B cell (primary cell): ENCODE measurements at regions not wholly inside any gene's neighbourhood (a gene's known extent, or its start where the extent isn't known, plus 50 kb on each side); places are given as distances from the start of the nearest gene placed in this dataset.

Experiments
- ATAC-seq: fragments of 200-7000 bp; cut with Tn5 transposase; one replicate; pipeline ENCODE4 v1.10.0; 2021; ENCODE audit warnings: low read depth, mild to moderate bottlenecking, moderate number of reproducible peaks, moderate library complexity
- CTCF ChIA-PET: fragments of 350-600 bp; sonication (Branson Sonifier 250); formaldehyde crosslinking; loops from one replicate; lab custom pipeline; 2021; ENCODE audit warnings: antibody characterized with exemption, inconsistent platforms; lab: Charles Lee
- POLR2A ChIA-PET: fragments of 350-600 bp; sonication (Branson Sonifier 250); formaldehyde crosslinking; loops from one replicate; lab custom pipeline; 2021; ENCODE audit warnings: antibody characterized with exemption; lab: Charles Lee
- DNase-seq: peaks from one replicate; pipeline ENCODE4 v3.0.0; 2013
- H2AFZ ChIP-seq: 2 replicates; pipeline ENCODE4 v1.6.1; 2012; ENCODE audit warnings: mild to moderate bottlenecking, low read depth, low read length; ENCODE audit not compliant: insufficient read depth, poor library complexity, severe bottlenecking
- H3K27ac ChIP-seq, 2 donors: 1 replicate in 1 of 2; 2 replicates in 1 of 2; pipeline ENCODE4 v1.5.1; 2012 to 2013; ENCODE audit warnings: low read length in 2 of 2, mild to moderate bottlenecking in 2 of 2, moderate library complexity in 1 of 2
- H3K27me3 ChIP-seq, 4 experiments: fragments of 200-600 bp in 1 of 4; sonication (generic) in 1 of 4; replicated peaks in 1 of 4; 1 replicate in 2 of 4; 2 replicates in 2 of 4; pipeline versions ENCODE4 v1.6.1 to v1.7.0; 2013 to 2016; ENCODE audit warnings: low read length in 3 of 4, mild to moderate bottlenecking in 2 of 4, mixed read lengths in 1 of 4, moderate library complexity in 1 of 4; ENCODE audit not compliant: insufficient read depth in 4 of 4, control insufficient read depth in 3 of 4; ENCODE audit errors: control extremely low read depth in 1 of 4
- H3K36me3 ChIP-seq, 2 experiments: replicated peaks in 1 of 2; 1 replicate in 1 of 2; 2 replicates in 1 of 2; pipeline versions ENCODE4 v1.6.1 to v1.7.1; 2013; ENCODE audit warnings: low read length in 1 of 2; ENCODE audit not compliant: insufficient read depth in 2 of 2, control insufficient read depth in 1 of 2; ENCODE audit errors: control extremely low read depth in 1 of 2, extremely low read depth in 1 of 2
- H3K4me1 ChIP-seq, 2 donors: fragments of 200-600 bp in 1 of 2; sonication (generic) in 1 of 2; 1 replicate in 1 of 2; 2 replicates in 1 of 2; pipeline versions ENCODE4 v1.5.1 to v1.6.1; 2013 to 2017; ENCODE audit warnings: low read length in 2 of 2; ENCODE audit not compliant: control insufficient read depth in 2 of 2, insufficient read depth in 2 of 2
- H3K4me2 ChIP-seq: replicated peaks from 2 replicates; pipeline ENCODE3; 2012; ENCODE audit warnings: mild to moderate bottlenecking, low read depth, low read length; ENCODE audit not compliant: poor library complexity, severe bottlenecking
- H3K4me3 ChIP-seq, 5 experiments: fragments of 200-600 bp in 1 of 5; sonication (generic) in 1 of 5; 1 replicate in 3 of 5; 2 replicates in 2 of 5; pipeline versions ENCODE4 v1.5.1 to v1.7.0; 2011 to 2016; ENCODE audit warnings: low read length in 4 of 5, mild to moderate bottlenecking in 4 of 5, low read depth in 2 of 5, control low read depth in 1 of 5, moderate library complexity in 1 of 5; ENCODE audit not compliant: insufficient read depth in 1 of 5; ENCODE audit errors: control extremely low read depth in 1 of 5, extremely low read depth in 1 of 5
- H3K79me2 ChIP-seq: fragments of 200-600 bp; sonication (generic); one replicate; pipeline ENCODE4 v1.6.0; 2016; ENCODE audit warnings: low read length; ENCODE audit not compliant: control insufficient read depth, insufficient read depth
- H3K9ac ChIP-seq: fragments of 200-600 bp; sonication (generic); 2 replicates; pipeline ENCODE4 v1.6.1; 2017; ENCODE audit warnings: mild to moderate bottlenecking, low read length, moderate library complexity
- H3K9me3 ChIP-seq, 3 donors: one replicate each; pipeline versions ENCODE4 v1.6.1 to v1.7.1; 2013; ENCODE audit warnings: low read length in 2 of 3; ENCODE audit not compliant: control insufficient read depth in 2 of 3, insufficient read depth in 1 of 3; ENCODE audit errors: control extremely low read depth in 1 of 3
- H4K20me1 ChIP-seq: 2 replicates; pipeline ENCODE4 v1.6.0; 2012; ENCODE audit warnings: mild to moderate bottlenecking, low read length; ENCODE audit not compliant: insufficient read depth, control insufficient read depth, poor library complexity, severe bottlenecking
- H3K27ac Mint-ChIP-seq: one replicate; pipeline ENCODE4 v1.8.0; 2021; ENCODE audit warnings: mixed read lengths
- H3K27me3 Mint-ChIP-seq: one replicate; pipeline ENCODE4 v1.8.0; 2021; ENCODE audit warnings: mixed read lengths
- H3K4me1 Mint-ChIP-seq: one replicate; pipeline ENCODE4 v1.8.0; 2021; ENCODE audit warnings: mixed read lengths
- H3K4me3 Mint-ChIP-seq: one replicate; pipeline ENCODE4 v1.8.0; 2021; ENCODE audit warnings: mixed read lengths
- H3K9me3 Mint-ChIP-seq: one replicate; pipeline ENCODE4 v1.8.0; 2022; ENCODE audit warnings: mixed read lengths; ENCODE audit not compliant: insufficient read depth
- EZH2 ChIP-seq: IDR thresholded peaks from 2 replicates; pipeline ENCODE4 v1.6.1; 2012; ENCODE audit warnings: borderline replicate concordance, low read depth, mild to moderate bottlenecking, moderate library complexity, low read length; ENCODE audit not compliant: insufficient read depth, poor library complexity, severe bottlenecking
- WGBS: methylation state at CpG from one replicate; pipeline ENCODE4 v1.1.5; 2013; ENCODE audit warnings: missing lambda C conversion rate; ENCODE audit not compliant: insufficient coverage; 5-methylcytosine and 5-hydroxymethylcytosine counted together
- intact Hi-C: fragments of 100-400 bp; cut with micrococcal nuclease; formaldehyde crosslinking; loops from one replicate; pipeline ENCODE4 v1.10.0; 2022
- TF ChIP-seq, protein P1 (sequence below): fragments of 200-600 bp; IDR thresholded peaks from one replicate; pipeline ENCODE4 v1.8.0; 2022; ENCODE audit warnings: antibody characterized with exemption, mild to moderate bottlenecking

DNA sequence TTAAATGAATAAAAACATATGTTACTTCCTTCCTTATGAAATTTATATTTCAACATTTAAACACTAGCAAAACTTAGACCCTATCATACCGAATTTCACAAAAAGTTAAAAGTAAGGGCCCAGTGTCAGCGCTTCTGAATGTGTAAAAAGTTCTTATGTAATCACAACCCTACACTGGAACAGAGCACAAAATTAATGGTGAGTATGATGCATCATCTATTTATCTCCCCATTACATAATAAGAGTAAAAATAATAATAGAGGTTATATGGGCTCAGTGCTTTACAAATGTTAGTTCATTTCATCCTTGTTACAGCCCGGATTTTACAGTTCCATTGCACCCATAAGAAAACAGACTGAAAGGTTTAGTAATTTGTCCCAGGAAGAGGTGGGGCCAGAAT lies 144.9 kb upstream of the POU3F3 start:
- ChIA-PET POLR2A (no interaction called here), CTCF (no interaction called here)
- TF ChIP-seq EZH2 = no peak
- TF ChIP-seq, protein P1, sequence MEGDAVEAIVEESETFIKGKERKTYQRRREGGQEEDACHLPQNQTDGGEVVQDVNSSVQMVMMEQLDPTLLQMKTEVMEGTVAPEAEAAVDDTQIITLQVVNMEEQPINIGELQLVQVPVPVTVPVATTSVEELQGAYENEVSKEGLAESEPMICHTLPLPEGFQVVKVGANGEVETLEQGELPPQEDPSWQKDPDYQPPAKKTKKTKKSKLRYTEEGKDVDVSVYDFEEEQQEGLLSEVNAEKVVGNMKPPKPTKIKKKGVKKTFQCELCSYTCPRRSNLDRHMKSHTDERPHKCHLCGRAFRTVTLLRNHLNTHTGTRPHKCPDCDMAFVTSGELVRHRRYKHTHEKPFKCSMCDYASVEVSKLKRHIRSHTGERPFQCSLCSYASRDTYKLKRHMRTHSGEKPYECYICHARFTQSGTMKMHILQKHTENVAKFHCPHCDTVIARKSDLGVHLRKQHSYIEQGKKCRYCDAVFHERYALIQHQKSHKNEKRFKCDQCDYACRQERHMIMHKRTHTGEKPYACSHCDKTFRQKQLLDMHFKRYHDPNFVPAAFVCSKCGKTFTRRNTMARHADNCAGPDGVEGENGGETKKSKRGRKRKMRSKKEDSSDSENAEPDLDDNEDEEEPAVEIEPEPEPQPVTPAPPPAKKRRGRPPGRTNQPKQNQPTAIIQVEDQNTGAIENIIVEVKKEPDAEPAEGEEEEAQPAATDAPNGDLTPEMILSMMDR = no peak
- H3K27me3 Mint-ChIP-seq = no peaks in the 10 kb centered on the region
- H3K9me3 Mint-ChIP-seq = no peaks in the 10 kb centered on the region
- H3K9me3 ChIP-seq = no peaks in the 10 kb centered on the region
- no peaks in the 10 kb centered on the region for H3K27me3 ChIP-seq
- H2AFZ ChIP-seq = no peak overlapping the region
- ATAC-seq (no peak), DNase-seq (no peak)
- WGBS = no CpG with 5 or more reads among the region's 3 CpGs
- H3K27ac ChIP-seq = no peak overlapping the region
- no peaks in the 10 kb centered on the region for H4K20me1 ChIP-seq
- intact Hi-C loops = no loop called here
- H3K4me3 ChIP-seq = no peak overlapping the region
- H3K36me3 ChIP-seq = no peaks in the 10 kb centered on the region
- no peak overlapping the region for H3K9ac ChIP-seq
- no peaks in the 10 kb centered on the region for H3K79me2 ChIP-seq
- no peaks in the 10 kb centered on the region for H3K4me1 Mint-ChIP-seq
- H3K4me3 Mint-ChIP-seq = no peak overlapping the region
- H3K4me2 ChIP-seq = no peak overlapping the region
- H3K4me1 ChIP-seq = no peaks in the 10 kb centered on the region
- H3K27ac Mint-ChIP-seq = no peak overlapping the region

DNA sequence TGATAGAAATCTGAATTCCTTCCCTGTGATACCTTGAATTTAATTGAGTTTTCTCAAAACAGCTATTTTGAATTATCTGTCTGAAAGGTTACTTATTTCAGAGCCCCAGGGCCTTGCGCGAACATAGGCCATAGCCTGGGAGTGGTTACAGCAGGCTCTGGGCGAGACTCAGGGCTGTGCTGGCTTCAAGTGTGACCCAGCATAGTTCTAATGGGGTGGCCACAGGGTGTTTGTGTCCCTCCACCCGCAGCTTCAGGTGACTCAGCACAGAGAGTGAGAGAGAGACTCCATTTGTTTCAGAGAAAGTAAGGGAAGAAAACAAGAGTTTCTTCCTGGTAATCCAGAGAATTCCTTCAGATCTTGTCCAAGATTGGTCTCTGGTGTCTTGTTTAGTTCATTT lies 137.9 kb upstream of the POU3F3 start:
- DNase-seq (no peak), ATAC-seq (no peak)
- Mint-ChIP-seq H3K4me3 (no peak overlapping the region), H3K27ac (no peak overlapping the region), H3K27me3 (peaks cover 20% of the 10 kb centered on the region), H3K9me3 (peaks cover 2% of the 10 kb centered on the region), H3K4me1 (no peaks in the 10 kb centered on the region)
- Histone ChIP-seq H3K27me3 (no peaks in the 10 kb centered on the region), H3K9ac (no peak overlapping the region), H3K4me3 (no peak overlapping the region), H3K4me1 (no peaks in the 10 kb centered on the region), H3K27ac (no peak overlapping the region), H3K36me3 (no peaks in the 10 kb centered on the region), H3K4me2 (no peak overlapping the region), H3K79me2 (no peaks in the 10 kb centered on the region), H4K20me1 (no peaks in the 10 kb centered on the region), H2AFZ (no peak overlapping the region), H3K9me3 (peaks cover 0 to 8% (median 0%) of the 10 kb centered on the region in 3 donors)
- ChIA-PET POLR2A (no interaction called here), CTCF (no interaction called here)
- intact Hi-C loops = no loop called here
- TF ChIP-seq EZH2 = no peak
- TF ChIP-seq, protein P1 = no peak
- WGBS = 88% methylated on average over 4 of the region's 4 CpGs
